Activated CD4-positive, alpha-beta T cell treated with anti-CD3 and anti-CD28 coated beads, Interleukin-2, amount 10 ng/mL, durations not matched to agents 24 days and 14 days (primary cell): ENCODE measurements at regions not wholly inside any gene's neighbourhood (a gene's known extent, or its start where the extent isn't known, plus 50 kb on each side); places are given as distances from the start of the nearest gene placed in this dataset.

Source experiments
- DNase-seq: peaks from one replicate; pipeline ENCODE4 v3.0.0; 2022
- H3K27ac Mint-ChIP-seq: one replicate; pipeline ENCODE4 v1.8.0; 2022; ENCODE audit warnings: mild to moderate bottlenecking, mixed read lengths
- H3K27me3 Mint-ChIP-seq: one replicate; pipeline ENCODE4 v1.8.0; 2022; ENCODE audit warnings: mixed read lengths
- H3K36me3 Mint-ChIP-seq: one replicate; pipeline ENCODE4 v1.8.0; 2022; ENCODE audit warnings: low read depth, mild to moderate bottlenecking, mixed read lengths
- H3K4me1 Mint-ChIP-seq: one replicate; pipeline ENCODE4 v1.8.0; 2021; ENCODE audit warnings: mixed read lengths
- H3K4me3 Mint-ChIP-seq: one replicate; pipeline ENCODE4 v1.8.0; 2022; ENCODE audit warnings: mild to moderate bottlenecking, moderate library complexity, mixed read lengths
- H3K9me3 Mint-ChIP-seq: one replicate; pipeline ENCODE4 v1.8.0; 2021; ENCODE audit warnings: mixed read lengths
- intact Hi-C: fragments of 100-400 bp; cut with micrococcal nuclease; formaldehyde crosslinking; loops from one replicate; pipeline ENCODE4 v1.15.1; 2023

DNA sequence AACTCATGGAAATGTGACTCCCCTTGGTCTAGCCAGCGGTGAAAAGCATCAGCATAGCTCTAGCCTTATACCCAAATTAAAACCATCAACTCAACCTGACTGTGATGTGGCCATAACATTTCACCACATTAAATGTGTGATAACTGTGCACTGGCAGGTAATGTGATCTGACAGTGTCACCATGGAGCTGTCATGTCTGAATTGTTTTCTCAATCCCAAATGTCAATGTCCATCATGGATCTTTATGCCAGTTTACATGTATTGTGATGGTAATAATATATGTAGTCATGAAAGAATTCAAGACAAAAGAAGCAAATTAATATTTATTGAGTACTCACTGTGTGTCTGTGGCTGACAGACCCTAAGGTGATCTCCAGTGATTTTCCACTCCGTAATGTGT lies 213.4 kb upstream of the EOMES start:
- H3K36me3 Mint-ChIP-seq = peaks cover 4% of the 10 kb centered on the region
- no peaks in the 10 kb centered on the region for H3K27me3 Mint-ChIP-seq
- no peak overlapping the region for H3K4me3 Mint-ChIP-seq
- intact Hi-C loops = no loop called here
- DNase-seq = no peak
- peaks cover 15% of the 10 kb centered on the region for H3K9me3 Mint-ChIP-seq
- H3K4me1 Mint-ChIP-seq = no peaks in the 10 kb centered on the region
- H3K27ac Mint-ChIP-seq = no peak overlapping the region

DNA sequence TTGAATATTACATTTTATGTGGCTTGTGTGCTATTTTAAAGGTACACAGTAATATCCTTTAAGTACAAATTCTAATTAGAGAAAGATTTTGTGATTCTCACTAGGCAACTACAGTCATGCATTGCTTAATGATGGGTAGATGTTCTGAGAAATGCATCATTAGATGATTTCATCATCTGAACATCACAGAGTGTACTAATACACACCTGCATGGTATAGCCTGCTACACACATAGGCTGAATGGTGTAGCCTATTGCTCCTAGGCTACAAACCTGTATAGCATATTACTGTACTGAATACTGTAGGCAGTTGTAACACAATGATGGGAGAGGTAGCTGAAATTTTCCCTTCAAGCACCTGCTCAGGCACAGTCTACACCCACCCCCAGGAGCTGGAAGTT lies 217.4 kb upstream of the EOMES start:
- Mint-ChIP-seq H3K27me3 (no peaks in the 10 kb centered on the region), H3K36me3 (peaks cover 1% of the 10 kb centered on the region), H3K9me3 (peaks cover 8% of the 10 kb centered on the region), H3K27ac (no peak overlapping the region), H3K4me1 (no peaks in the 10 kb centered on the region), H3K4me3 (no peak overlapping the region)
- DNase-seq = no peak
- intact Hi-C loops = no loop called here

DNA sequence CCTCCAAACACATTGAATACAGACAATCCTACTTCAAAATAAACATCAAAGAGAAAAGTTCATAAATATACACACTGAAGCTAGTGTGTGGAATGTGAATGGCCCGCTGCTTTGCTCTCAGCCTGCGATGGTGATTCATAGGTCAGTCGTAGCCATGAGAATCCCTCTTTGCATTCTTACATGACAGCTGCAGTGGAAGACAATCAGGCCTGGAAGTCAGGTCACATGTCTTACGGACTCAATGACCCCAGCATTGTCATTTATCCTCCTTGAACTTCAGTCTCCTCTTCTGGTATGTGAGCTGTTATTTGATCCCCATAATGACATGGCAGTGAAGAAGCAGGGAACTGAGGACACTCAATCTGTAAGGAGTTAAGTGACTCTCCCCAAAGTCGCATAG lies 217.8 kb upstream of the EOMES start:
- no peak overlapping the region for H3K27ac Mint-ChIP-seq
- peaks cover 10% of the 10 kb centered on the region for H3K9me3 Mint-ChIP-seq
- H3K27me3 Mint-ChIP-seq = no peaks in the 10 kb centered on the region
- intact Hi-C loops = no loop called here
- H3K36me3 Mint-ChIP-seq = peaks cover 1% of the 10 kb centered on the region
- H3K4me1 Mint-ChIP-seq = no peaks in the 10 kb centered on the region
- no peak overlapping the region for H3K4me3 Mint-ChIP-seq
- DNase-seq = no peak

DNA sequence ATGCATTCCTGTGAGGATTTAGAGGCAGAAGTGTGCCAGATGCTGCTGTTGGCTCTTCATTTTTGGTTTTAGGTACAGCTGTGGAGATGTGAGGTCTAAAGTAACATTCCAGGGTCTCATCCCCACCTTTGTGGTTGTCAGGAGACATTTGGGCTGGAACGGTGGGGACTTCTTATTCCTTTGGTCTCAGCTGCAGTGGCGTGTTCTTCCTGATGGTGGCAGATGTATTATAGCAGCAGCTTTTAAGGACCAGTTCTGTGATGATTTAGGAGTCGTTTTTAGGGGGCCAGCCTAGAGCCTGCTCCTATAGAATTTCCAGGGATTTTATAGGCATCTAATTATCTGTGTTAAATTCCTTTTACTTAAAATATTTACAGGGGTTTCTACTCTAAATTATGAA lies 221.0 kb upstream of the EOMES start:
- Mint-ChIP-seq H3K4me1 (no peaks in the 10 kb centered on the region), H3K27ac (no peak overlapping the region), H3K36me3 (no peaks in the 10 kb centered on the region), H3K9me3 (peaks cover 3% of the 10 kb centered on the region), H3K27me3 (no peaks in the 10 kb centered on the region), H3K4me3 (no peak overlapping the region)
- DNase-seq = no peak
- intact Hi-C loops = no loop called here

DNA sequence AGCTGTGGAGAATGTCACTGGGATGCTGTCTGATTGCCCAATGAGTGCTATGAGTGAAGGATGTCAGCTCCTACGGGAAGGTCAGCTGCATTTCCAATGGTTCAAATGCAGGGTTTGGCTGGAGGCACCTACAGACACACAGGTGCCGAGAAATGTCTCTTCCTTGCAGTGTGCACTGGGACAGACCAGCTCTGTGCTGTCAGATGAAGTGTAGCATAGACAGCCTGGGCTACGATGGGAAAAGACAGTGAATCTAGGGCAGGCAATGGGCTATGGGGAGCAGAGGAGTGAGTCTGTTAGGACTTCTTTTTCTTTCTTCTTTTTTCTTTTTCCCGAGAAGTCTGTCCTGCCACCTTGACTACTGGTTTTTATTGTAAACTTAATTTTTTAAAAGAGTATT lies 223.1 kb upstream of the EOMES start:
- DNase-seq = no peak
- no peaks in the 10 kb centered on the region for H3K36me3 Mint-ChIP-seq
- H3K27me3 Mint-ChIP-seq = no peaks in the 10 kb centered on the region
- no peak overlapping the region for H3K27ac Mint-ChIP-seq
- no peaks in the 10 kb centered on the region for H3K4me1 Mint-ChIP-seq
- intact Hi-C loops = no loop called here
- H3K4me3 Mint-ChIP-seq = no peak overlapping the region
- H3K9me3 Mint-ChIP-seq = peaks cover 8% of the 10 kb centered on the region

DNA sequence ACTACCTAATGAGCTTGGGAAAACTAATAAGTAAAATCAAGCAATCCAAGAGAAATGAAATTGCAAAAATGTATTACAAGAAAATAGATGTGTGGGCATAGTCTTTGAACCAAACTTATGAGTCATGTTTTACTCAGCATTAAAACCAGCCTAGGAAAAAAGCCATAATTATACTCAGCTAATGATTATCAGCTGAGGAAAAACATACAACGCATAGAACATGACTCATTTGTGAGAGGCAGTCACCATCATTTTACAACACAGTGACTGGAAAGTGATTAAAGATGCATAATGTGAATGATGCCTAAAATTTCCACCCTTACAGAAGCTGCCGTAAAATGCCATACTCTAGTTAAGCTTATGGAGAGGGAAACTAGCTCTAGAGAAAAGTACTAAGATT lies 238.0 kb upstream of the EOMES start:
- peaks cover 8% of the 10 kb centered on the region for H3K9me3 Mint-ChIP-seq

DNA sequence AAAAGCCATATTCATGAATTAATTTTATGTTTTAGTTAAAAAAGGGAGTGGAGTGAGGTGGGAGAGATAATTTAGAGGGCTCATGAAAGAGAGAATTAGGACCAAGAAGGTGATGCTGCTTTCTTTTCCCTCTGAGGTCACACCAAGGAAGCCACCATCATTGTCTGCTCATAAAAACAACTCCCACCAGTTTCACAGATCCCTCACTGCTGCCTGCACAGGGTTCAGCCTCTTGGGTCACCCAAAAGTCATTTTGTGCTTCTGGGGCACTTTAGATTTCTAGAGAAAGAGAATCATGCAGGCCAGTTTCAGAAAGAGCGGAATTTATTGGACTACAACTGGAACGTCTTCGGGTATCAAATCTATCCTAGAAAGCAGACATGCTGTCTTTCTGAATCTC lies 241.4 kb upstream of the EOMES start:
- Mint-ChIP-seq H3K27me3 (no peaks in the 10 kb centered on the region), H3K9me3 (peaks cover 5% of the 10 kb centered on the region), H3K27ac (no peak overlapping the region), H3K36me3 (no peaks in the 10 kb centered on the region), H3K4me1 (peaks cover 5% of the 10 kb centered on the region), H3K4me3 (no peak overlapping the region)
- no peak for DNase-seq
- intact Hi-C loops = no loop called here

More for the DNA sequence above, 238.0 kb upstream of the EOMES start:
- Mint-ChIP-seq H3K4me1 (peaks cover 5% of the 10 kb centered on the region), H3K27me3 (no peaks in the 10 kb centered on the region), H3K4me3 (no peak overlapping the region), H3K36me3 (no peaks in the 10 kb centered on the region), H3K27ac (no peak overlapping the region)
- intact Hi-C loops = loop anchor here (2.0 kb wide), 2 partner anchors 33 to 91 kb away; no protein-coding TSS in a partner anchor
- no peak for DNase-seq

DNA sequence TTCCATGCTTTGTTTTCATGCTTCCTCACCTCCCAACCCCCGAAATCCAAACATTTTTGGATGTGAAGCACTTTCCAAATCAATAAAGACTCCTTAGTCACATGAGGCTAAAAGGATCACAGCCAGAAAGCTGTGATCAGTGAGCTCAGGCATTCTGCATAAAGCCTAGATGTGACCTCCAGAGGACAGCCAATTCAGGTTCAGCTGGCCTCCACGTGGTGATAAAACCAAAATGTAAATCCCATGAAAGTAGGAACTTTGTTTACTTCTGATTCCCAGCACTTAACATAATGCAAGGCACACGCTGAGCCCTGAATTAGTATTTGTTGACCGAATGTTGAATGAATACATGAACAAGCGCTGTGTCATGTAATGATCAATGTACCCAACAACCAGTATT lies 249.5 kb upstream of the EOMES start:
- H3K36me3 Mint-ChIP-seq = no peaks in the 10 kb centered on the region
- DNase-seq = no peak
- H3K4me3 Mint-ChIP-seq = no peak overlapping the region
- peaks cover 10% of the 10 kb centered on the region for H3K9me3 Mint-ChIP-seq
- H3K4me1 Mint-ChIP-seq = no peaks in the 10 kb centered on the region
- H3K27me3 Mint-ChIP-seq = no peaks in the 10 kb centered on the region
- H3K27ac Mint-ChIP-seq = no peak overlapping the region
- intact Hi-C loops = no loop called here

DNA sequence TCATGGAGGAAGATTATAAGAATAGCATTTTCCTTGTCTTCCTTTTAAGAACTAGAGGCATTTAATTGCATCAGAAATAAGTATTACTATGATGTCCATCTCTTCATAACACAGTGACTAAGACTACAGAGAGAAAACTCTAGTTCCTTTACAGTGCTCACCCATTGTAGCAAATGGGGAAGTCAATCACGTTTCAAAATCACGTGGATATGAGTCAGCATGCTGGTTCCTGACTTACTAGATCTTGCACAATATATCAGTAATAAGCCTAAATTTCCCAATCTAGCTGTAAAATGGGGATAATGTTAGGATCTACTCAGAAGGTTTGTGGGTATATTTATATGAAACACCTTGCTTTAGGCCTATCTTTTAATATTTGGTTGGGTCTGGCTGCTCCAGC lies 254.8 kb upstream of the EOMES start:
- peaks cover 4% of the 10 kb centered on the region for H3K4me1 Mint-ChIP-seq
- peaks cover 15% of the 10 kb centered on the region for H3K9me3 Mint-ChIP-seq
- no peak overlapping the region for H3K27ac Mint-ChIP-seq
- intact Hi-C loops = no loop called here
- no peak overlapping the region for H3K4me3 Mint-ChIP-seq
- no peak for DNase-seq
- no peaks in the 10 kb centered on the region for H3K27me3 Mint-ChIP-seq
- no peaks in the 10 kb centered on the region for H3K36me3 Mint-ChIP-seq

DNA sequence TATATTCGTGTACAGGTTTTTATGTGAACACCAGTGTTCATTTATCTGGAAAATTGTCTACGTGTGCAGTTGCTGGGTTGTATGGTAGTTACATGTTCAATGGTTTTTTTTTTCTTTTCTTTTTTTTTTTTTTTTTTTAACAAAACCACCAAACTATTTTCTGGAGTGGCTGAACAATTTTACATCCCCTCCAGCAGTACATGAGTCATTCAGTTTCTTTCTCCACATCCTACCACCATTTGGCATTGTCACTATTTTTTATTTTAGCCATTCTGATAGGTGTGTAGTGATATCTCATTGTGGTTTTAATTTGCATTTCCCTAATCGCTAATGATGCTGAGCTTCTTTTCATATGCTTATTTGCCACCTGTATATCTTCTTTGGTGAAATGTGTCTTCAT lies 256.3 kb upstream of the EOMES start:
- Mint-ChIP-seq H3K9me3 (peaks cover 17% of the 10 kb centered on the region), H3K4me1 (peaks cover 4% of the 10 kb centered on the region), H3K4me3 (no peak overlapping the region), H3K27ac (no peak overlapping the region), H3K27me3 (no peaks in the 10 kb centered on the region), H3K36me3 (no peaks in the 10 kb centered on the region)
- intact Hi-C loops = no loop called here
- no peak for DNase-seq

DNA sequence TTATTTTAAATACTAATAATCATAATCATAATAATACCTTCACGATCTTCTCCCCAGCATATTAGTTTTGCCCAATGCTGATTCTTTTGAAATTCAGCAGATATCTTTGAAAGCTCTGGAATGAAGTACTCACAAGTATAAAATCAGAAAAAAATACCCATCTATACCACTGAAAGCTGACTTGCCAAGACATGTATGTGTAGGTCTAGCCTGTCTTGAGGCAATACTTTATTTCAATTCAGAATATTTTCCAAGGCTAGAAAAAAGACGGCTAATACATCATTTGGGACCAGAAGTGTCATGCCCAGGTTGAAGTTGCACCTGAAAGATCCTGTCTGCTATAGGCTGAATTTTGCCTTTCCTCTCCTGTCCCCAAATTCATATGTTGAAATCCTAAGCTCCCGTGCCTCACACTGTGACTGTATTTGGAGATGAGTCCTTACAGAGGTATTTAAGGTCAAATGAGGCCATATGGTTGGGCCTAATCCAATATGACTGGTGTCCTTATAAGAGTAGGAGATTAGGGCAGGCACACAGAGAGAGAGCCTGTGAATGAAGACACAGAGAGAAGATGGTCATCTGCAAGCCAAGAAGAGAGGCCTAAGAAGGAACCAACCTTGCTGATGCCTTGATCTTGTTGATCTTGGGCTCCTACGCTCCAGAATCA lies 255.9 kb upstream of the CMC1 start:
- intact Hi-C loops = no loop called here
- H3K4me1 Mint-ChIP-seq = peaks cover 2% of the 10 kb centered on the region
- no peaks in the 10 kb centered on the region for H3K27me3 Mint-ChIP-seq
- H3K9me3 Mint-ChIP-seq = peaks cover 10% of the 10 kb centered on the region
- no peak overlapping the region for H3K4me3 Mint-ChIP-seq
- no peak overlapping the region for H3K27ac Mint-ChIP-seq
- H3K36me3 Mint-ChIP-seq = no peaks in the 10 kb centered on the region
- no peak for DNase-seq

DNA sequence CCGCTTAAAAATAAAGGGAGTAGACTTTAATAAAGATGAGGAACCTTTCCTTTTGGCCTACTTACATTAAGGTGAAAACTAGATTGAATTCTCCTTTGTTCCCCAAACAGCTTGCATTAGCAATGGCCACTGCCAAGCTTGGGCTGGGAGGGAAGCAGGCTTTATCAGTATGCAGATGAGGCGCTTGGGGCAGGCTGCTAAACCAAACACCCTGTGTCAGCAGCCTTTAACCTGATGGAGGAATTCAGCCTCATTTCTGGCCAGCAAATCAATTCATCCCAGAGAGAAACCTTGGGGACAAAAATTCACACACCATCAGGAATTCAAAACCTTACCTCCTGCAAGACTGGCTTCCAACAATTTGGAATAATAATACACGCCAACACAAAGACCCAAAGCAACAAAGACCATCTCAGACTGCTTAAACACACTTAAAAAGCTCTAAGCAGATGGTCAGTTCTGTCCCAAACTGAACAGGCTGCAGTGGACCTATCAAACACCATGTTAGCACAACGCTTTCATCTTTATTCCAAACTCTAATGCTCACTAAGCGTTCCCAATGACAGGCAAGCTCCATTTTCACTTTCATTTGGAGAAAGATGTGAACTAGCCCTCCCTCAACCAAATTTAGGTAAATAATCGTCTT lies 255.1 kb upstream of the CMC1 start:
- Mint-ChIP-seq H3K27me3 (no peaks in the 10 kb centered on the region), H3K9me3 (peaks cover 6% of the 10 kb centered on the region), H3K36me3 (no peaks in the 10 kb centered on the region), H3K27ac (no peak overlapping the region), H3K4me1 (no peaks in the 10 kb centered on the region), H3K4me3 (no peak overlapping the region)
- intact Hi-C loops = no loop called here
- no peak for DNase-seq

DNA sequence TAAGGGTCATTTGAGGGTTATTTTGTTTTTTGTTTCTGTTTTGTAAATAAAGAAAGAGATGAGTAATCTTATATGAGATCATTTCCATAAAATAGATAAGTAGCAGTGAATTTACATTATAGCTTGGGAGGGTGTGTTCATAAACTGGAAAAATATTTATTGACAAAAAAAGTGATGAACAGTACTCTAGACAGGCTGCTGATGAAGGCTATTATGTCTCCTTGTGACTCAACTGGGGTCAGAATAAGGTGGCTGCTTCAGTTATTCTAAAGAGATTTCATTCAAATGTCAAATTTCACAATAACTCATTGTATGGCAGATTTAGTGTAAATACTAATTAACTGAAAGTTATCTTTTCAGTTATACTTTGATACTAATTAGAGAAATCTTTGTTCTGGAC lies 251.1 kb upstream of the CMC1 start:
- no peak overlapping the region for H3K4me3 Mint-ChIP-seq
- H3K27me3 Mint-ChIP-seq = no peaks in the 10 kb centered on the region
- H3K27ac Mint-ChIP-seq = no peak overlapping the region
- no peaks in the 10 kb centered on the region for H3K4me1 Mint-ChIP-seq
- H3K9me3 Mint-ChIP-seq = peaks cover 3% of the 10 kb centered on the region
- DNase-seq = no peak
- H3K36me3 Mint-ChIP-seq = no peaks in the 10 kb centered on the region
- intact Hi-C loops = no loop called here

DNA sequence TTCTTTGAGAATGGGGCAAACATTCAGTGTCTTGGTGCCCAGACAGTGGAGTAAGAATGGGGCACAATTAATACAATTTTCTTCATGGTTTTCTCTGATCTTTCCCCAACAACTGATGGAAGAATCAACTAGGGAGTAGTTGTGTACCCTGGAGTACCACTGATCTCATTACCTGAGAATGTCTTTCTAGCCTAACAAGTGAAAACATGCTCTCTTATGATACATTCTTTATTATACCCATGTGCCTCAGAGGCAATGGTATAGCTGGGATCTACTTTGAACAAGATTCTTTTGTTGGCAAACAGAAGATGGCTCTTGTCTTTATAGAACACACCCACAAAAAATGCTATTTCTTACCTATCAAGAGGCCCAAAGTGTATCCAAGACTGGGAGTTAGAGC lies 250.6 kb upstream of the CMC1 start:
- H3K4me3 Mint-ChIP-seq = no peak overlapping the region
- no peak overlapping the region for H3K27ac Mint-ChIP-seq
- no peaks in the 10 kb centered on the region for H3K36me3 Mint-ChIP-seq
- H3K4me1 Mint-ChIP-seq = no peaks in the 10 kb centered on the region
- peaks cover 3% of the 10 kb centered on the region for H3K9me3 Mint-ChIP-seq
- no peak for DNase-seq
- no peaks in the 10 kb centered on the region for H3K27me3 Mint-ChIP-seq
- intact Hi-C loops = no loop called here

DNA sequence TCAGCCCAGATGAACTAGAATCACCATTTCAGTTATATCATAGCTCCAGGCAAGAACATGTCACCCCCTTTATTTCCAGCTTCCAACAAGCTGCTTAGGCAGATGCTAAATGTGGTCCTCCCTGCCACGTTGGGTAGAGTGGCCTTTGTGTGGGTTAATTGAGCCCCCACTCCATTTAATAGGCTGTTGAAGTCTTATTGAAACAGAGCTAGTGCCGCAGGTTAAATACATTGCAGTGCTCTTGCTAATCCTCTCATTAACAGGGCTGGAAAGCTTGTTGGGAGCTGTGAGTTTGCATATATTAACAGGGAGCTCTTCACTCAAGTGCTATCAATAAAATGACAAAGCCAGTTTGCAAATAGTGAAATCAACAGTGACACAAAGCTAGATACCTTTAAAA lies 248.4 kb upstream of the CMC1 start:
- no peak overlapping the region for H3K4me3 Mint-ChIP-seq
- no peak overlapping the region for H3K27ac Mint-ChIP-seq
- intact Hi-C loops = loop anchor here (2.0 kb wide), 1 partner anchor 20 kb away; no protein-coding TSS in a partner anchor
- H3K9me3 Mint-ChIP-seq = peaks cover 8% of the 10 kb centered on the region
- no peak for DNase-seq
- no peaks in the 10 kb centered on the region for H3K4me1 Mint-ChIP-seq
- no peaks in the 10 kb centered on the region for H3K27me3 Mint-ChIP-seq
- H3K36me3 Mint-ChIP-seq = no peaks in the 10 kb centered on the region
